ENCODE measurements at regions not wholly inside any gene's neighbourhood (a gene's known extent, or its start where the extent isn't known, plus 50 kb on each side); places are given as distances from the start of the nearest gene placed in this dataset.

GRCh38 chr3:21013566-21013965 lies 737.4 kb downstream of the ZNF385D start:
- no peak overlapping the region for H3K9ac ChIP-seq (ENCODE audit: low read depth, low read length, poor library complexity, severe bottlenecking)
- H3F3A ChIP-seq (ENCODE audit: low read depth), result no peaks in the 10 kb centered on the region
- no peak overlapping the region for H3K4me3 ChIP-seq (ENCODE audit: low read length, poor library complexity, severe bottlenecking)
- H4K20me1 ChIP-seq (ENCODE audit: insufficient read depth, low read length, poor library complexity, severe bottlenecking), result no peaks in the 10 kb centered on the region
- H3K4me2 ChIP-seq (ENCODE audit: low read depth, low read length, poor library complexity, severe bottlenecking), result no peak overlapping the region
- no peaks in the 10 kb centered on the region for H3K9me2 ChIP-seq (replicated peaks; ENCODE audit: low read depth, low read length)
- TF ChIP-seq EZH2phosphoT487 (IDR thresholded peaks at IDR 0.05; ENCODE audit: borderline replicate concordance), result no peak
- no peak for TF ChIP-seq CTCF (conservative IDR thresholded peaks at IDR 0.05; ENCODE audit: low read length)
- H2AFZ ChIP-seq (ENCODE audit: low read length), result no peak overlapping the region
- no peaks in the 10 kb centered on the region for H3K27me3 ChIP-seq (ENCODE audit: insufficient read depth, low read length, poor library complexity, severe bottlenecking)
- no peaks in the 10 kb centered on the region for H3K4me1 ChIP-seq (ENCODE audit: insufficient read depth, low read length, poor library complexity, severe bottlenecking)
- no peaks in the 10 kb centered on the region for H3K9me3 ChIP-seq (ENCODE audit: insufficient read depth, low read depth, low read length)
- no peaks in the 10 kb centered on the region for H3K36me3 ChIP-seq (ENCODE audit: insufficient read depth, low read length)
- no peaks in the 10 kb centered on the region for H3K79me2 ChIP-seq (ENCODE audit: insufficient read depth, low read length)

GRCh38 chr3:20999661-21000060 lies 751.3 kb downstream of the ZNF385D start:
- TF ChIP-seq CTCF (conservative IDR thresholded peaks at IDR 0.05; ENCODE audit: low read length) (no peak), EZH2phosphoT487 (IDR thresholded peaks at IDR 0.05; ENCODE audit: borderline replicate concordance) (no peak)
- no peak overlapping the region for H3K9ac ChIP-seq (ENCODE audit: low read depth, low read length, poor library complexity, severe bottlenecking)
- H3K4me3 ChIP-seq (ENCODE audit: low read length, poor library complexity, severe bottlenecking), result no peak overlapping the region
- H3K4me2 ChIP-seq (ENCODE audit: low read depth, low read length, poor library complexity, severe bottlenecking), result no peak overlapping the region
- H3K36me3 ChIP-seq (ENCODE audit: insufficient read depth, low read length), result no peaks in the 10 kb centered on the region
- no peaks in the 10 kb centered on the region for H3F3A ChIP-seq (ENCODE audit: low read depth)
- H3K4me1 ChIP-seq (ENCODE audit: insufficient read depth, low read length, poor library complexity, severe bottlenecking), result no peaks in the 10 kb centered on the region
- H4K20me1 ChIP-seq (ENCODE audit: insufficient read depth, low read length, poor library complexity, severe bottlenecking), result no peaks in the 10 kb centered on the region
- H3K9me2 ChIP-seq (replicated peaks; ENCODE audit: low read depth, low read length), result no peaks in the 10 kb centered on the region
- H3K9me3 ChIP-seq (ENCODE audit: insufficient read depth, low read depth, low read length), result no peaks in the 10 kb centered on the region
- H3K79me2 ChIP-seq (ENCODE audit: insufficient read depth, low read length), result no peaks in the 10 kb centered on the region
- H3K27me3 ChIP-seq (ENCODE audit: insufficient read depth, low read length, poor library complexity, severe bottlenecking), result no peaks in the 10 kb centered on the region
- no peak overlapping the region for H2AFZ ChIP-seq (ENCODE audit: low read length)

GRCh38 chr3:20997183-20997582 lies 753.8 kb downstream of the ZNF385D start:
- Histone ChIP-seq H3K4me3 (ENCODE audit: low read length, poor library complexity, severe bottlenecking) (no peak overlapping the region), H2AFZ (ENCODE audit: low read length) (no peak overlapping the region)
- TF ChIP-seq CTCF (conservative IDR thresholded peaks at IDR 0.05; ENCODE audit: low read length), result no peak
- TF ChIP-seq EZH2phosphoT487 (IDR thresholded peaks at IDR 0.05; ENCODE audit: borderline replicate concordance), result no peak

More at GRCh38 chr3:20997183-20997582, 753.8 kb downstream of the ZNF385D start:
- H3K9me2 ChIP-seq (replicated peaks; ENCODE audit: low read depth, low read length), result no peaks in the 10 kb centered on the region
- H3K36me3 ChIP-seq (ENCODE audit: insufficient read depth, low read length), result no peaks in the 10 kb centered on the region
- no peaks in the 10 kb centered on the region for H3K27me3 ChIP-seq (ENCODE audit: insufficient read depth, low read length, poor library complexity, severe bottlenecking)
- H3F3A ChIP-seq (ENCODE audit: low read depth), result no peaks in the 10 kb centered on the region
- H3K9ac ChIP-seq (ENCODE audit: low read depth, low read length, poor library complexity, severe bottlenecking), result no peak overlapping the region
- H3K4me2 ChIP-seq (ENCODE audit: low read depth, low read length, poor library complexity, severe bottlenecking), result no peak overlapping the region
- H3K79me2 ChIP-seq (ENCODE audit: insufficient read depth, low read length), result no peaks in the 10 kb centered on the region
- H3K4me1 ChIP-seq (ENCODE audit: insufficient read depth, low read length, poor library complexity, severe bottlenecking), result no peaks in the 10 kb centered on the region
- H3K9me3 ChIP-seq (ENCODE audit: insufficient read depth, low read depth, low read length), result no peaks in the 10 kb centered on the region
- H4K20me1 ChIP-seq (ENCODE audit: insufficient read depth, low read length, poor library complexity, severe bottlenecking), result no peaks in the 10 kb centered on the region

Data from Loucy (cell line).